ENCODE measurements at regions not wholly inside any gene's neighbourhood (a gene's known extent, or its start where the extent isn't known, plus 50 kb on each side); places are given as distances from the start of the nearest gene placed in this dataset.

DNA sequence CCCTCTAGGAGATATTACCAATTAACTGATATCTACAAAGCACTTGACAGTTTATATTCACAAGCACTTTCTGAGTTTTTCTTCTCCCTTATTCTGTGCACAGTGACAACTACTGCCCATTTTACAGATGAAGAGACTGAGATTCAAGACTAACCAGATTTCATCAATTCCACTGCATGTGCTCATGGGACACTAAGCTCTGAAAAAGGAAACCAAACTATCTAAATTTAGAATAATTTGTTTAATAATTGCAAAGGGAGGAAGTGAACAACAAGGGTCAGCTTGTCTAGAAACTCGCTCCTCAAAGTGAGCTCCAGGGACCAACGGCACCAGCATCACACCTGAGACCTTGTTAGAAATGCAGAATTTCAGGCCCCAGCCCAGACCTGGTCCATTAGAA lies 50.8 kb upstream of the MYLIP start:
- Histone ChIP-seq H4K20me1 (ENCODE audit: low read length) (no peaks in the 10 kb centered on the region), H3K4me1 (ENCODE audit: insufficient read depth, low read length) (peaks cover 10% of the 10 kb centered on the region; the same call in 1 of the 2 replicates), H3K4me2 (ENCODE audit: low read length) (no peak overlapping the region), H3K79me2 (ENCODE audit: low read length) (no peaks in the 10 kb centered on the region), H3F3A (ENCODE audit: low read length, unreplicated experiment) (peaks cover 3% of the 10 kb centered on the region), H3K36me3 (ENCODE audit: low read depth, low read length) (no peaks in the 10 kb centered on the region), H3K9ac (ENCODE audit: low read length) (no peak overlapping the region), H2AFZ (ENCODE audit: low read length) (no peak overlapping the region), H3K27me3 (ENCODE audit: low read length) (peaks cover 63% of the 10 kb centered on the region), H3K9me3 (ENCODE audit: low read length) (no peaks in the 10 kb centered on the region), H3K9me2 (replicated peaks; ENCODE audit: low read length) (no peaks in the 10 kb centered on the region), H3K27ac (ENCODE audit: low read length) (no peak overlapping the region), H3K4me3 (ENCODE audit: low read length) (no peak overlapping the region)
- no peak for TF ChIP-seq EZH2phosphoT487 (IDR thresholded peaks at IDR 0.05; ENCODE audit: borderline replicate concordance, low read length)
- TF ChIP-seq EZH2 (IDR thresholded peaks at IDR 0.05; ENCODE audit: low read length, unreplicated experiment): no peak
- TF ChIP-seq CTCF (conservative IDR thresholded peaks at IDR 0.05; ENCODE audit: low read depth, low read length): no peak
- ATAC-seq: no peak
- no TSS peak for BruUV-seq (replicated peaks)
- intact Hi-C loops (cut with micrococcal nuclease): no loop called here
- POLR2A ChIA-PET (ENCODE audit: unreplicated experiment): interaction anchor here (0.7 kb wide), 1 partner anchor 9 kb away, joined by 5 read pairs; no protein-coding TSS in a partner anchor
- DNase-seq: no peak
- CTCF ChIA-PET: no interaction called here

DNA sequence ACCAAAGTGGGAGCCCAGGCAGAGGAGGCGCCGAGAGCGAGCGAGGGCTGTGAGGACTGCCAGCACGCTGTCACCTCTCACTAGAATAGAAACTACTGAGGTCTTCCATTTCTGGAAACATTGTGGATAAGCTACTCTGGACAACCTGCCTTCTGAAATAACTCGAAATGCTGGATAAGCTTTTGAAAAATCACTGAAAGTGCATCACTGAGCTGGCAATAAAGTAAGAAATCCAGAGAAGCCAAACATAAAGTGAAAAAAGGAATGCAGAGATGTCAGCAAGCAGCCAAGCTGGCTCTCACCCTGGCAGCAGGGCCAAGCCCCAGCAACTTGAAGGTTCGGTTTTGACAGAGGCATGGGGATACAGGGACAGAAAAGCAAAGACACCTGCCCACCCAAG lies 59.2 kb upstream of the MYLIP start:
- CTCF ChIA-PET: no interaction called here

More for the DNA sequence above, 59.2 kb upstream of the MYLIP start:
- POLR2A ChIA-PET (ENCODE audit: unreplicated experiment): no interaction called here
- BruUV-seq (replicated peaks): no TSS peak
- Histone ChIP-seq H3K79me2 (ENCODE audit: low read length) (no peaks in the 10 kb centered on the region), H3K36me3 (ENCODE audit: low read depth, low read length) (no peaks in the 10 kb centered on the region), H3K9me3 (ENCODE audit: low read length) (no peaks in the 10 kb centered on the region), H3K9me2 (replicated peaks; ENCODE audit: low read length) (no peaks in the 10 kb centered on the region), H2AFZ (ENCODE audit: low read length) (no peak overlapping the region), H3K27ac (ENCODE audit: low read length) (no peak overlapping the region), H3K4me1 (ENCODE audit: insufficient read depth, low read length) (peaks cover 6% of the 10 kb centered on the region; the same call in 1 of the 2 replicates), H3F3A (ENCODE audit: low read length, unreplicated experiment) (peaks cover 3% of the 10 kb centered on the region), H3K4me2 (ENCODE audit: low read length) (no peak overlapping the region), H4K20me1 (ENCODE audit: low read length) (no peaks in the 10 kb centered on the region), H3K27me3 (ENCODE audit: low read length) (peaks cover 16% of the 10 kb centered on the region; the same call in 1 of the 2 replicates), H3K9ac (ENCODE audit: low read length) (no peak overlapping the region), H3K4me3 (ENCODE audit: low read length) (no peak overlapping the region)
- no peak for ATAC-seq
- intact Hi-C loops (cut with micrococcal nuclease): no loop called here
- DNase-seq: no peak
- TF ChIP-seq EZH2 (IDR thresholded peaks at IDR 0.05; ENCODE audit: low read length, unreplicated experiment) (no peak), EZH2phosphoT487 (IDR thresholded peaks at IDR 0.05; ENCODE audit: borderline replicate concordance, low read length) (no peak), CTCF (conservative IDR thresholded peaks at IDR 0.05; ENCODE audit: low read depth, low read length) (no peak)
